Loucy (cell line): ENCODE measurements at regions not wholly inside any gene's neighbourhood (a gene's known extent, or its start where the extent isn't known, plus 50 kb on each side); places are given as distances from the start of the nearest gene placed in this dataset.

ENCODE experiments used
- CTCF ChIP-seq: fragments of 200-600 bp; sonication (generic); conservative IDR thresholded peaks from 2 replicates; pipeline ENCODE4 v1.5.1; 2014; ENCODE audit warnings: mild to moderate bottlenecking, antibody characterized with exemption, low read length
- EZH2phosphoT487 ChIP-seq: fragments of 200-600 bp; IDR thresholded peaks from 2 replicates; pipeline ENCODE4 v1.6.1; 2018; ENCODE audit warnings: antibody characterized with exemption, mild to moderate bottlenecking, moderate library complexity, borderline replicate concordance

- TF ChIP-seq CTCF (no peak), EZH2phosphoT487 (no peak)
Observed at GRCh38 chr1:67584938-67585337, 100.1 kb upstream of the GADD45A start.
